RWPE2 (cell line): ENCODE measurements at regions not wholly inside any gene's neighbourhood (a gene's known extent, or its start where the extent isn't known, plus 50 kb on each side); places are given as distances from the start of the nearest gene placed in this dataset.
"Not testable (repeated sequence)": the region's sequence is repeated elsewhere in the genome, so short reads cannot be mapped to it uniquely, and the experiment has no call there.

Experiments used
- ATAC-seq: fragments of 200-7000 bp; cut with Tn5 transposase; 3 replicates; pipeline ENCODE4 v1.9.1; 2021; ENCODE audit warnings: low read depth
- DNase-seq: peaks from one replicate; pipeline ENCODE4 v3.0.0-alpha.2; 2020; ENCODE audit warnings: low spot score
- H3K27ac ChIP-seq: fragments of 450-650 bp; 2 replicates; pipeline ENCODE4 v1.5.1; 2017; ENCODE audit warnings: mild to moderate bottlenecking; ENCODE audit not compliant: poor library complexity, severe bottlenecking
- H3K27me3 ChIP-seq: fragments of 250-450 bp; sonication (Bioruptor Pico); 2 replicates; pipeline ENCODE4 v1.5.1; 2021; ENCODE audit warnings: mild to moderate bottlenecking, moderate library complexity; ENCODE audit not compliant: insufficient read depth, poor library complexity, severe bottlenecking
- H3K36me3 ChIP-seq: fragments of 250-450 bp; sonication (Bioruptor Pico); 2 replicates; pipeline ENCODE4 v1.5.1; 2020; ENCODE audit warnings: low read depth, mild to moderate bottlenecking, moderate library complexity
- H3K4me1 ChIP-seq: fragments of 250-450 bp; sonication (Bioruptor Pico); 2 replicates; pipeline ENCODE4 v1.5.1; 2021; ENCODE audit warnings: mild to moderate bottlenecking, moderate library complexity; ENCODE audit not compliant: insufficient read depth, poor library complexity, severe bottlenecking
- H3K4me3 ChIP-seq: fragments of 250-450 bp; sonication (Bioruptor Pico); 2 replicates; pipeline ENCODE4 v1.5.1; 2021; ENCODE audit warnings: mild to moderate bottlenecking, moderate library complexity; ENCODE audit not compliant: severe bottlenecking
- H3K9me3 ChIP-seq: fragments of 250-450 bp; sonication (Bioruptor Pico); 2 replicates; pipeline ENCODE4 v1.5.1; 2021; ENCODE audit warnings: mild to moderate bottlenecking, moderate library complexity; ENCODE audit not compliant: severe bottlenecking

- not testable (repeated sequence) for H3K36me3 ChIP-seq, H3K27me3 ChIP-seq, ATAC-seq, H3K4me3 ChIP-seq, H3K27ac ChIP-seq, H3K9me3 ChIP-seq, H3K4me1 ChIP-seq, DNase-seq
Observed at GRCh38 chr21:6098191-6098935, 4423.0 kb upstream of the TPTE start.

GRCh38 chr21:6101588-6101987, 4419.8 kb upstream of the TPTE start:
- not testable (repeated sequence) for H3K9me3 ChIP-seq, H3K36me3 ChIP-seq, H3K4me1 ChIP-seq, H3K4me3 ChIP-seq, H3K27ac ChIP-seq, DNase-seq, ATAC-seq, H3K27me3 ChIP-seq

- not testable (repeated sequence) for H3K4me1 ChIP-seq, H3K27ac ChIP-seq, H3K4me3 ChIP-seq, H3K27me3 ChIP-seq, H3K36me3 ChIP-seq, H3K9me3 ChIP-seq, ATAC-seq, DNase-seq
Observed at GRCh38 chr21:6104546-6104945, 4416.8 kb upstream of the TPTE start.

- not testable (repeated sequence) for H3K4me3 ChIP-seq, H3K27me3 ChIP-seq, H3K27ac ChIP-seq, H3K36me3 ChIP-seq, H3K4me1 ChIP-seq, ATAC-seq, DNase-seq, H3K9me3 ChIP-seq
Observed at GRCh38 chr21:6106686-6107567, 4414.5 kb upstream of the TPTE start.

- not testable (repeated sequence) for ATAC-seq, DNase-seq
Observed at GRCh38 chr21:6108894-6109293, 4412.5 kb upstream of the TPTE start.

GRCh38 chr21:6109774-6110173, 4411.6 kb upstream of the TPTE start:
- not testable (repeated sequence) for H3K27ac ChIP-seq, H3K36me3 ChIP-seq, H3K27me3 ChIP-seq, DNase-seq, H3K9me3 ChIP-seq, ATAC-seq, H3K4me1 ChIP-seq, H3K4me3 ChIP-seq

More at GRCh38 chr21:6108894-6109293, 4412.5 kb upstream of the TPTE start:
- not testable (repeated sequence) for H3K36me3 ChIP-seq, H3K4me3 ChIP-seq, H3K27ac ChIP-seq, H3K9me3 ChIP-seq, H3K4me1 ChIP-seq, H3K27me3 ChIP-seq

GRCh38 chr21:6110716-6111343, 4410.6 kb upstream of the TPTE start:
- not testable (repeated sequence) for H3K4me3 ChIP-seq, H3K36me3 ChIP-seq, H3K9me3 ChIP-seq, H3K4me1 ChIP-seq, H3K27me3 ChIP-seq, DNase-seq, H3K27ac ChIP-seq
- ATAC-seq = peak; percentile 65

- DNase-seq, H3K4me1 ChIP-seq, H3K36me3 ChIP-seq, H3K4me3 ChIP-seq, H3K27me3 ChIP-seq, H3K27ac ChIP-seq, H3K9me3 ChIP-seq, ATAC-seq: not testable (repeated sequence)
Observed at GRCh38 chr21:6111354-6111753, 4410.0 kb upstream of the TPTE start.

GRCh38 chr21:6118336-6118735, 4403.0 kb upstream of the TPTE start:
- peak; percentile 9 for DNase-seq
- H3K4me3 ChIP-seq, H3K4me1 ChIP-seq, H3K9me3 ChIP-seq, H3K27ac ChIP-seq, H3K27me3 ChIP-seq, H3K36me3 ChIP-seq, ATAC-seq: not testable (repeated sequence)

GRCh38 chr21:6120863-6121262, 4400.5 kb upstream of the TPTE start:
- H3K27me3 ChIP-seq, H3K4me1 ChIP-seq, H3K9me3 ChIP-seq, H3K27ac ChIP-seq, ATAC-seq, H3K4me3 ChIP-seq, H3K36me3 ChIP-seq, DNase-seq: not testable (repeated sequence)

GRCh38 chr21:6122629-6123028, 4398.8 kb upstream of the TPTE start:
- H3K27ac ChIP-seq, H3K36me3 ChIP-seq, H3K4me3 ChIP-seq, H3K9me3 ChIP-seq, H3K27me3 ChIP-seq, ATAC-seq, H3K4me1 ChIP-seq, DNase-seq: not testable (repeated sequence)
